Esophagus squamous epithelium (tissue), 4 donors: ENCODE measurements at regions not wholly inside any gene's neighbourhood (a gene's known extent, or its start where the extent isn't known, plus 50 kb on each side); places are given as distances from the start of the nearest gene placed in this dataset.

Experiments
- CTCF ChIP-seq, 6 experiments: fragments of 450-650 bp in 4 of 6; fragments of 200-600 bp in 2 of 6; sonication (generic) in 2 of 6; IDR thresholded peaks; one replicate each; pipeline ENCODE4 v1.5.1; 2016 to 2019; ENCODE audit warnings: antibody characterized with exemption in 6 of 6, mild to moderate bottlenecking in 4 of 6, moderate library complexity in 4 of 6
- POLR2A ChIP-seq, 4 donors: fragments of 450-650 bp; IDR thresholded peaks; one replicate each; pipeline ENCODE4 v1.6.1; 2017; ENCODE audit warnings: antibody characterized with exemption in 4 of 4, mild to moderate bottlenecking in 4 of 4, moderate library complexity in 3 of 4

DNA sequence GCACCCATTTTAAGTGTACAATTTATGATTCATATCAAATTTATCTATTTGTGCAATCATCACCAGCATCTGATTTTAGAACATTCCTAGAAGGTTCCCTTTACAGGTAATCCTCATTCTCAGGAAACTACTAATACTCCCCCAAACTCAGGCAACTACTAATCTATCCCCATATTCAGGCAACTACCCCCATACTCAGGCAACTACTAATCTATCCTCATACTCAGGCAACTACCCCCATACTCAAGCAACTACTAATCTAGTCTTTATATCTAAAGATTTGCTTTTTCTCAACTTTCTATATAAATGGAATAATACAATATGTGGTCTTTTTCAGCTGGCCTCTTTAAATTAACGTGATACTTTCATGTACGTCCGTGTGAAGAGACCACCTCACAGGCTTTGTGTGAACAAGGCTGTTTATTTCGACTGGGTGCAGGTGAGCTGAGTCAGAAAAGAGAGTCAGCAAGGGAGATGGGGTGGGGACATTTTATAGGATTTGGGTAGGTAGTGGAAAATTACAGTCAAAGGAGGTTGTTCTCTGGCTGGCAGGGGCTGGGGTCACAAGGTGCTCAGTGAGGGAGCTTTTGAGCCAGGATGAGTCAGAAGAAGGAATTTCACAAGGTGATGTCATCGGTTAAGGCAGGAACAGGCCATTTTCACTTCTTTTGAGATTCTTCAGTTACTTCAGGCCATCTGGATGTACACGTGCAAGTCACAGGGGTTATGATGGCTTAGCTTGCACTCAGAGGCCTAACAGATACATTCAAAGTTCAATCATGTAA lies 1444.5 kb upstream of the CADM2 start:
- no peak for TF ChIP-seq CTCF (IDR thresholded peaks at IDR 0.05)
- no peak for TF ChIP-seq POLR2A (IDR thresholded peaks at IDR 0.05)
